ENCODE measurements at regions not wholly inside any gene's neighbourhood (a gene's known extent, or its start where the extent isn't known, plus 50 kb on each side); places are given as distances from the start of the nearest gene placed in this dataset.

- DNase-seq = no peak
Observed at GRCh38 chr15:26477044-26477443, 295.8 kb downstream of the GABRB3 start.

- DNase-seq = no peak
Observed at GRCh38 chr15:26475554-26475953, 297.3 kb downstream of the GABRB3 start.

- no peak for DNase-seq
Observed at GRCh38 chr15:26472661-26473060, 300.2 kb downstream of the GABRB3 start.

- DNase-seq = no peak
Observed at GRCh38 chr15:26461847-26462608, 310.8 kb downstream of the GABRB3 start.

GRCh38 chr15:26460165-26460564, 312.7 kb downstream of the GABRB3 start:
- no peak for DNase-seq

- no peak for DNase-seq
Observed at GRCh38 chr15:26455828-26456227, 317.0 kb downstream of the GABRB3 start.

GRCh38 chr15:26453914-26454313, 319.0 kb downstream of the GABRB3 start:
- no peak for DNase-seq

GRCh38 chr15:26451995-26452394, 320.9 kb downstream of the GABRB3 start:
- no peak for DNase-seq

- no peak for DNase-seq
Observed at GRCh38 chr15:26449291-26449690, 323.6 kb downstream of the GABRB3 start.

- DNase-seq = no peak
Observed at GRCh38 chr15:26443321-26443720, 329.5 kb downstream of the GABRB3 start.

- DNase-seq = no peak
Observed at GRCh38 chr15:26442680-26443079, 330.2 kb downstream of the GABRB3 start.

GRCh38 chr15:26439681-26440080, 333.2 kb downstream of the GABRB3 start:
- DNase-seq = no peak

- no peak for DNase-seq
Observed at GRCh38 chr15:26438718-26439117, 334.1 kb downstream of the GABRB3 start.

GRCh38 chr15:26438316-26438715, 334.6 kb downstream of the GABRB3 start:
- peak; percentile 36 for DNase-seq

- no peak for DNase-seq
Observed at GRCh38 chr15:26433818-26434217, 339.0 kb downstream of the GABRB3 start.

GRCh38 chr15:26433060-26433459, 339.8 kb downstream of the GABRB3 start:
- DNase-seq = no peak

- DNase-seq = no peak
Observed at GRCh38 chr15:26421065-26421464, 351.8 kb downstream of the GABRB3 start.

GRCh38 chr15:26395624-26396023, 377.2 kb downstream of the GABRB3 start:
- no peak for DNase-seq

- DNase-seq = no peak
Observed at GRCh38 chr15:26394801-26395200, 378.1 kb downstream of the GABRB3 start.

GRCh38 chr15:26392956-26393355, 379.9 kb downstream of the GABRB3 start:
- DNase-seq = no peak

- no peak for DNase-seq
Observed at GRCh38 chr15:26391567-26392194, 381.2 kb downstream of the GABRB3 start.

GRCh38 chr15:26382444-26383072, 390.3 kb downstream of the GABRB3 start:
- no peak for DNase-seq

- no peak for DNase-seq
Observed at GRCh38 chr15:26378304-26378703, 394.6 kb downstream of the GABRB3 start.

- DNase-seq = no peak
Observed at GRCh38 chr15:26376243-26376642, 396.6 kb downstream of the GABRB3 start.
